HG02798 (cell line): ENCODE measurements at regions not wholly inside any gene's neighbourhood (a gene's known extent, or its start where the extent isn't known, plus 50 kb on each side); places are given as distances from the start of the nearest gene placed in this dataset.

Source experiments
- ATAC-seq: cut with Tn5 transposase; IDR thresholded peaks from one replicate; pipeline ENCODE4 v1.9.1; 2021; ENCODE audit warnings: mild to moderate bottlenecking; ENCODE audit not compliant: unreplicated experiment, poor library complexity

DNA sequence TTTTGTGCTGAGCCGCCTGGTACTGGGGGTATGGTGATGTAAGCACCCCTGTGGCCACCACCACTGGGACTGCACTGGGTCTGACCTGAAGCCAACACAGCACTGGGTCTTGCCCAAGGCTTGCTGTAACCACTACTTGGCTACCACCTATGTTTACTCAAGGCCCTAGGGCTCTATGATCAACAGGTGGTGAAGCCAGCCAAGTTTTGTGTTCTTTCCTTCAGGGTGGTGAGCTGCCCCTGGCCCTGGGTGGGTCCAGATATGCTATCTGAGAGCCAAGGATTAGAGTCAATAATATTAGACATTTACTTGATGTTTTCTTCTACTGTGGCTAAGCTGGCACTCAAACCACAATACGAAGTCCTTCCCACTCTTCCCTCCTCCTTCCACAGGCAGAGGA lies 55.1 kb upstream of the PAGE4 start:
- no peak for ATAC-seq

DNA sequence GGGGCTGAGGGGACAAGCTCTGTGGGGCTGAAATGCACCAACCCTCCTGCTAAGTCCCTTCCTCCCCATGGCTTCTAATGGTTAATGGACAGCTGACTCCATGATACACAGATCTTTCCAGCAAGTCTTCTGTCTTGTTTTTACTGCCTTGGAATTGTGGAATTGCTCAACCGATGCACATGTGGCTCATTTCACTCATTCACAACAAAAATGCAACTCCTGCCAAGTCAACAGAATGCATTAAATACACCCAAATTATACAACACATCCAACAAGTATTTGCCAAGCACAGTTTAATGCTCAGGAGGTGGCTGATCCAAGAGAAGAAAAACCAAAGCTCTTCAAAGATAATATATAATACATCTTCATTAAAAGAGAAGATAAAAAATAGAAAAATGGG lies 61.9 kb upstream of the PAGE4 start:
- no peak for ATAC-seq

DNA sequence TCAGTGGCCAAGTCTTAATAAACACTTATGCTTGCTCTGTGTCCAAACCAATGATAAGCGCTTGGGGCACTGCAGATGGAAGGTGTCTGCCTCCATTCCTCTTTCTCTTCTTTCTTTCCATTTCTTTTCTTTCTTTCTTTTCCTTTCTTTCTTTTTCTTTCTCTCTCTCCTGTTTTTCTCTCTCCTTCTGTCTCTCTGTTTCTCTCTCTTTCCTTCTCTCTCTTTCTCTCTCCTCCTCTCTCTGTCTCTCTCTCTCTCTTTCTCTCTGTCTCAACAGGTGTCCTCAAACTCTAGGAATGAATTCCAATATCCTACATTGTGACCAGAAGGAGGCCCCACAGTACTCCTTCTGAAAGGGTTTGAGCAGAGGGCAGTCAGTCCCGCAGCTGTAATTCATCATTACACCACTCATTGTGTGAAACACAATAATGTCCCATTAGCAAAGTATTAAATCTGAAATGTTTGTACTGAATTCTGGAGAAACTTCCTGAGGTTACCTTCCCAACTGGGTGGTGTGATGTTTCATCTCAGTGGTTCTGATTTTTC lies 66.5 kb upstream of the PAGE1 start:
- no peak for ATAC-seq

DNA sequence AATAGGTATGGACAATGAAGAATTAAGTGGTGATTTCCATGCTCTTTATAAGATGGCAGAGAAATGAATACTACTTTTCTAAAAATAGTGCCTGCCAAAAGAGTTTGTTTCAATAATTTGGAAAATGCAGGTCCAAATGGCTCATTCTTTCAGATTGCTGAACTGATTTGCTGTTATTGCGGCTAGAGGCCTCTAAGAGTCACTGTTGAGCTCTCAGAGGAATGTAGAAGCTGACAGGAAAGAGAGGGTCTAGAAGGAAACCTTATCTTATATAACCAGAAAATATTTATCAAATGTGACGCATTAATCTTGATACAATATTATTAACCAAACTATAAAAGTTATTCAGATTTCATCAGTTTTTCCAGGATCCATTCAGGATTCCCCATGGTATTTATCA lies 65.7 kb upstream of the PAGE1 start:
- no peak for ATAC-seq

DNA sequence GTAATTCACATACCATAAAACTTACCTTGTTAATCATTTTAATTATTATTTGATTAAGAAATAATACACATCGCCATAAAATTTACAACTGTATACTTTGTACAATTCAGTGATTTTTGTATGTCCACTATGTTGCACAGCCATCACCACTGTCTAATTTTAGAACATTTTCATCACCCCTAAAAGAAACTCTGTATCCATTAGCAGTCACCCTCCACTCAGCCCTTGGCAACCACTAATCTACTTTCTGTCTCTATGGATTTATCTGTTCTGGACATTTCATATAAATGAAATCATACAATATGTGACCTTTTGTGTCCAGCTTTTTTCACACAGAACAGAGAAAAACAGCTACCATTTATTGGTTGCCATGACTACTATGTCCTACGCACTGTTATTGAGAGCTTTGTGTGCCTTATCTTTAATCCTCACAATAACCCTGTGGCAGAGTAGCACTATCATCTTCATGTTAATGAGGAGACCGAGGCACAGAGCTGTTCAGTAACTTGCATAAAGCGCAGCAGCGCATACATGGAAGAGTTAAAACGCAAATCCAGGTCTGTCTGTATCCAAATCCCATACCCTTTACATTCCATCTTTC lies 64.6 kb upstream of the PAGE1 start:
- no peak for ATAC-seq

DNA sequence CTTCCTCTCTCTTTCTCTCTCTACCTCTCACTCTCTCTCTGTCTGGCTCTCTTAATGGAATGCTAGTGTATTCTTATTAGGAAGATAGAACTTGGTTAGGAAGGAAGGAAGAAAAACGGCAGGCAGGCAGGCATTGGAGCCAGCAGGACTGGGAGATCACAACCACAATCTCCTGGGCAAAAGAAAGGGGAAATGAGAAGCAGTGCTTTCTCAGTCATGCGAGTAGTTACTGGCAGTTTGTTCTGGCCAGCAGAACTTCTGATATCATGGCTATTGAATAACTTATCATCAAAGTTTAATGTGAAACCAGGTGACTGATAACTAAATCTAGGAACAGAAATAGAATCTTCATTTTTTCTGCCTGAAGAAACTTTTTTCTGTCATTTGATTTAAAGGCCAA lies 60.9 kb upstream of the PAGE1 start:
- no peak for ATAC-seq

DNA sequence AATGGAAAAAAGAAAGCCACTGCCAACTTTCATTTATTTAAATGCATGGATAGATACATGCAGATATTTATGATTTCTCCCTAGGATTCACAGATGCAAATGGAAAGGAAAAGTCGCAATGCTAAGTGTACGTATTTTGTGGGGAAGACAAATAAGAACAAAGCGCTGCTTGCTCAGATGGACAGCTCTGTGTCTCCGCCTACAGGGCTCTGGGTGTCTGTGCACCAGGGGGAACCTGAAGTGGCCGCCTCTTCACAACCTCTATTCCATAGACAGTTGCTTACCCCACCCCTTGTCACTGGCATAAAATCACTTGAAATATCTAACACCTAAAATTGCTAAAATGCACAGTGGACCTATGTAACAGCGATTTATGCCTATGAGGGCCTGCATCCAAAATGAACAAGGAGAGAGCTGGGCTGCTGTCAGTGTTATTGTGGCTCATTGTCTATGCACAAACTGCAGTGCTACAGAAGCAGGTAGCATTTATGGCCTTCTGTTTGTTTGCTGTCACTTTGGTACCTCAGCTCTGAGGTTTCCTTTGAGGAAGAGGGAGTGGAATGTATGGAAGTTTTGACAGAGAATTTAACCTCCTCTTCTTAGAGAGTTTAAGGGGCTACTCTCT lies 58.6 kb upstream of the PAGE1 start:
- ATAC-seq = peak; percentile 57

DNA sequence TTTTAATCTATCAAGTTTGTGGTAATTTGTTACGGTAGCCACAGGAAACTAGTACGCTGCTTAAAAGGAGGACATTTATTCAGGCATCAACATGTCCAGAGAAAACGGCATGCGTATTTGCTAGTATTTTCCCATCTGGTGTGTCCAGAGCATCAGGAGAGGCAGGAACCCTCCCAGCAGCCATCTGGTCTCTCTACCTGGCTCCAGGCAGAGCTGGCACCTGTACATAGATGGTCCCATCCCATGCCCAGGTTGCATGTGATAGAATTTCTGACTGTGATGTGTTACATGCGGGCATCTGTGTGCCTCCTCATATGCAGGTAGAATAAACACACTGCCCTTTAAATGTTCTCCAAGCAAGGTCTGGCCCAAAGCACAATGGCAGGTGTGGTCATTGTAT lies 57.9 kb upstream of the PAGE1 start:
- ATAC-seq = no peak

DNA sequence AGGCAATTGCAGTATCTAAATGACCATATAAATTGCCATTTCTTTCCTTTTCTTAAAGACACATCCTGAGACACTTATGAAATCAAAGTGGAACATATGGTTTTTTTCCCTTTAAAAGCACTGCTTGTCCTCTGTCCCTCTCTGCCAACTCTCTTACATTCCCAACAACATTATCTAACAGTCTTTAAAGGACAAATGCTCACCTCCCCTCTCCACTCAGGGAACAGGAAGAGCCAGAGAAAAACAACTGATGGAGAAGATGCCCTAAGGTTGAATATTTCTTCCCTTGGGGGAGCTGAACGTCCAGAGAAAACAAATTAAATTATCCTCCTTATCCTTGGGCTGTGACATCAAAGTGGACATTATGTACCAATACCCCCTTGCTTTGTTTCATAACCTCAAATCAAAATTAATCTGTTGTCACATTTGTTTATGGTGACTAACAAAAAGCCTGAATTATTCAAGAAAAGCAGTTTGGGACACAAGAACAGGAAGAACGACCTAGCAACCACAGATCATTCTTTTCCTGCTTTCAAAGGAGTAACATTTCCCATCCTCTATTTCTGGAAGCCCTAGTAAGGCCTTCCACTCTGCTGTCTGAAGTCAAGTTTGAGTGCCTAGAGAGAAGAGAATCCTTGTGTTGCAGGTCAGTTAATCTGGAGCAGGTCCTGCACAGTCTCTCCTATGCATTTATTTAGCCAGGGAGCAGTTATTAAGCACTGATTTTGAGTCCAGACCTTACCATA lies 52.6 kb upstream of the PAGE1 start:
- ATAC-seq = no peak

DNA sequence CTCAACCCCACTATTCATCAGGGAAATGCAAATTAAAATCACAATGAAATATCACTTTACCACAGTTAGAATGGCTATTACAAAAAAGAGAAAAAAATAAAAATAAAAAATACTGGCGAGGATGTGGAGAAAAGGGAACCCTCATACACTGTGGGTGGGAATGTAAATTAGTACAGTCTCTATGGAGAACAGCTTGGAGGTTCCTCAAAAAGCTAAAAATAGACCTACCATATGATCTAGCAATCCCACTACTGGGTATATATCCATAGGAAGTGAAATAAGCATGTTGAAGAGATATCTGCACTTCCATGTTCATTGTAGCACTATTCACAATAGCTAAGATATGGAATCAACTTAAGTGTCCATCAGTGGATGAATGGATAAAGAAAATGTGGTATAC lies 50.5 kb upstream of the PAGE1 start:
- no peak for ATAC-seq
